ENCODE measurements at regions not wholly inside any gene's neighbourhood (a gene's known extent, or its start where the extent isn't known, plus 50 kb on each side); places are given as distances from the start of the nearest gene placed in this dataset.

GRCh38 chr2:212905640-212906201 lies 245.7 kb downstream of the IKZF2 start:
- H3K79me2 ChIP-seq (ENCODE audit: insufficient read depth, low read length), result no peaks in the 10 kb centered on the region
- H3K4me1 ChIP-seq (ENCODE audit: insufficient read depth, low read length, severe bottlenecking), result no peaks in the 10 kb centered on the region
- H3K9me2 ChIP-seq (ENCODE audit: low read depth, low read length), result no peaks in the 10 kb centered on the region; the same call in 1 of the 2 replicates
- no peak overlapping the region for H2AFZ ChIP-seq (ENCODE audit: low read length)
- H3K27me3 ChIP-seq (ENCODE audit: insufficient read depth, low read length), result no peaks in the 10 kb centered on the region
- no peaks in the 10 kb centered on the region for H3K36me3 ChIP-seq (ENCODE audit: insufficient read depth, low read length)
- H3F3A ChIP-seq (ENCODE audit: insufficient read depth, low read length), result no peaks in the 10 kb centered on the region
- no peaks in the 10 kb centered on the region for H3K9me3 ChIP-seq (ENCODE audit: low read length)
- H3K4me3 ChIP-seq (ENCODE audit: low read depth, low read length, poor library complexity, severe bottlenecking), result no peak overlapping the region
- H4K20me1 ChIP-seq (ENCODE audit: insufficient read depth, low read length), result no peaks in the 10 kb centered on the region
- TF ChIP-seq, protein P1, sequence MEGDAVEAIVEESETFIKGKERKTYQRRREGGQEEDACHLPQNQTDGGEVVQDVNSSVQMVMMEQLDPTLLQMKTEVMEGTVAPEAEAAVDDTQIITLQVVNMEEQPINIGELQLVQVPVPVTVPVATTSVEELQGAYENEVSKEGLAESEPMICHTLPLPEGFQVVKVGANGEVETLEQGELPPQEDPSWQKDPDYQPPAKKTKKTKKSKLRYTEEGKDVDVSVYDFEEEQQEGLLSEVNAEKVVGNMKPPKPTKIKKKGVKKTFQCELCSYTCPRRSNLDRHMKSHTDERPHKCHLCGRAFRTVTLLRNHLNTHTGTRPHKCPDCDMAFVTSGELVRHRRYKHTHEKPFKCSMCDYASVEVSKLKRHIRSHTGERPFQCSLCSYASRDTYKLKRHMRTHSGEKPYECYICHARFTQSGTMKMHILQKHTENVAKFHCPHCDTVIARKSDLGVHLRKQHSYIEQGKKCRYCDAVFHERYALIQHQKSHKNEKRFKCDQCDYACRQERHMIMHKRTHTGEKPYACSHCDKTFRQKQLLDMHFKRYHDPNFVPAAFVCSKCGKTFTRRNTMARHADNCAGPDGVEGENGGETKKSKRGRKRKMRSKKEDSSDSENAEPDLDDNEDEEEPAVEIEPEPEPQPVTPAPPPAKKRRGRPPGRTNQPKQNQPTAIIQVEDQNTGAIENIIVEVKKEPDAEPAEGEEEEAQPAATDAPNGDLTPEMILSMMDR (IDR thresholded peaks at IDR 0.05; ENCODE audit: low read length), result no peak
- TF ChIP-seq EZH2 (IDR thresholded peaks at IDR 0.05; ENCODE audit: borderline replicate concordance, low read length), result no peak
- no peak overlapping the region for H3K4me2 ChIP-seq (ENCODE audit: low read length)
- H3K9ac ChIP-seq (ENCODE audit: low read length), result no peak overlapping the region
- no peak overlapping the region for H3K27ac ChIP-seq (ENCODE audit: low read depth, low read length, poor library complexity, severe bottlenecking)

GRCh38 chr2:212904646-212905045 lies 246.8 kb downstream of the IKZF2 start:
- Histone ChIP-seq H3K4me3 (ENCODE audit: low read depth, low read length, poor library complexity, severe bottlenecking) (no peak overlapping the region), H3K4me2 (ENCODE audit: low read length) (no peak overlapping the region), H3K27ac (ENCODE audit: low read depth, low read length, poor library complexity, severe bottlenecking) (no peak overlapping the region), H3K36me3 (ENCODE audit: insufficient read depth, low read length) (no peaks in the 10 kb centered on the region), H3K79me2 (ENCODE audit: insufficient read depth, low read length) (no peaks in the 10 kb centered on the region), H3K9me2 (ENCODE audit: low read depth, low read length) (no peaks in the 10 kb centered on the region; the same call in 1 of the 2 replicates), H2AFZ (ENCODE audit: low read length) (no peak overlapping the region), H3K27me3 (ENCODE audit: insufficient read depth, low read length) (no peaks in the 10 kb centered on the region), H3K9ac (ENCODE audit: low read length) (no peak overlapping the region), H4K20me1 (ENCODE audit: insufficient read depth, low read length) (no peaks in the 10 kb centered on the region), H3K4me1 (ENCODE audit: insufficient read depth, low read length, severe bottlenecking) (no peaks in the 10 kb centered on the region), H3K9me3 (ENCODE audit: low read length) (no peaks in the 10 kb centered on the region), H3F3A (ENCODE audit: insufficient read depth, low read length) (no peaks in the 10 kb centered on the region)
- no peak for TF ChIP-seq EZH2 (IDR thresholded peaks at IDR 0.05; ENCODE audit: borderline replicate concordance, low read length)
- TF ChIP-seq, protein P1 (IDR thresholded peaks at IDR 0.05; ENCODE audit: low read length), result no peak

GRCh38 chr2:212903413-212903812 lies 248.0 kb downstream of the IKZF2 start:
- Histone ChIP-seq H3K9me2 (ENCODE audit: low read depth, low read length) (no peaks in the 10 kb centered on the region; the same call in 1 of the 2 replicates), H3K4me3 (ENCODE audit: low read depth, low read length, poor library complexity, severe bottlenecking) (no peak overlapping the region), H3K9me3 (ENCODE audit: low read length) (no peaks in the 10 kb centered on the region), H3K4me1 (ENCODE audit: insufficient read depth, low read length, severe bottlenecking) (no peaks in the 10 kb centered on the region), H4K20me1 (ENCODE audit: insufficient read depth, low read length) (no peaks in the 10 kb centered on the region), H3F3A (ENCODE audit: insufficient read depth, low read length) (no peaks in the 10 kb centered on the region), H3K9ac (ENCODE audit: low read length) (no peak overlapping the region), H2AFZ (ENCODE audit: low read length) (no peak overlapping the region), H3K36me3 (ENCODE audit: insufficient read depth, low read length) (no peaks in the 10 kb centered on the region), H3K4me2 (ENCODE audit: low read length) (no peak overlapping the region), H3K27ac (ENCODE audit: low read depth, low read length, poor library complexity, severe bottlenecking) (no peak overlapping the region), H3K79me2 (ENCODE audit: insufficient read depth, low read length) (no peaks in the 10 kb centered on the region), H3K27me3 (ENCODE audit: insufficient read depth, low read length) (no peaks in the 10 kb centered on the region)
- no peak for TF ChIP-seq EZH2 (IDR thresholded peaks at IDR 0.05; ENCODE audit: borderline replicate concordance, low read length)
- TF ChIP-seq, protein P1 (IDR thresholded peaks at IDR 0.05; ENCODE audit: low read length), result no peak
